ENCODE measurements at regions not wholly inside any gene's neighbourhood (a gene's known extent, or its start where the extent isn't known, plus 50 kb on each side); places are given as distances from the start of the nearest gene placed in this dataset.
"Not testable (repeated sequence)": the region's sequence is repeated elsewhere in the genome, so short reads cannot be mapped to it uniquely, and the experiment has no call there.

GRCh38 chr2:106249157-106249828 lies 55.2 kb upstream of the UXS1 start:
- not testable (repeated sequence) for DNase-seq

GRCh38 chr2:106248548-106249151 lies 54.5 kb upstream of the UXS1 start:
- DNase-seq, result peak in 1 of 2 experiments; percentile 7
